GM23248 (cell line): ENCODE measurements at regions not wholly inside any gene's neighbourhood (a gene's known extent, or its start where the extent isn't known, plus 50 kb on each side); places are given as distances from the start of the nearest gene placed in this dataset.
"Not testable (repeated sequence)": the region's sequence is repeated elsewhere in the genome, so short reads cannot be mapped to it uniquely, and the experiment has no call there.

ENCODE experiments used
- DNase-seq: peaks from one replicate; pipeline ENCODE4 v3.0.0-alpha.2; 2015
- H2AFZ ChIP-seq: fragments of 200-600 bp; sonication (generic); 2 replicates; pipeline ENCODE4 v1.6.1; 2016; ENCODE audit warnings: antibody characterized with exemption
- H3F3A ChIP-seq: fragments of 200-600 bp; sonication (generic); 2 replicates; pipeline ENCODE4 v1.6.1; 2016; ENCODE audit warnings: mild to moderate bottlenecking, antibody characterized with exemption, mixed run types; ENCODE audit not compliant: insufficient read depth
- H3K27ac ChIP-seq: fragments of 200-600 bp; sonication (generic); 2 replicates; pipeline ENCODE4 v1.5.1; 2016; ENCODE audit warnings: mild to moderate bottlenecking
- H3K27me3 ChIP-seq: fragments of 200-600 bp; sonication (generic); replicated peaks from 2 replicates; pipeline ENCODE4 v1.6.1; 2016; ENCODE audit warnings: mild to moderate bottlenecking; ENCODE audit not compliant: insufficient read depth
- H3K36me3 ChIP-seq: fragments of 200-600 bp; sonication (generic); 2 replicates; pipeline ENCODE4 v1.6.1; 2016; ENCODE audit warnings: low read depth, mild to moderate bottlenecking
- H3K4me1 ChIP-seq: fragments of 200-600 bp; sonication (generic); 2 replicates; pipeline ENCODE4 v1.6.1; 2016; ENCODE audit warnings: mild to moderate bottlenecking; ENCODE audit not compliant: insufficient read depth
- H3K4me2 ChIP-seq: fragments of 200-600 bp; sonication (generic); one replicate; pipeline ENCODE4 v1.6.1; 2016; ENCODE audit warnings: mild to moderate bottlenecking; ENCODE audit not compliant: unreplicated experiment
- H3K4me3 ChIP-seq: fragments of 200-600 bp; sonication (generic); 2 replicates; pipeline ENCODE4 v1.5.1; 2016; ENCODE audit warnings: mild to moderate bottlenecking
- H3K79me2 ChIP-seq: fragments of 200-600 bp; sonication (generic); 2 replicates; pipeline ENCODE4 v1.6.1; 2016; ENCODE audit warnings: mild to moderate bottlenecking; ENCODE audit not compliant: insufficient read depth
- H3K9ac ChIP-seq: fragments of 200-600 bp; sonication (generic); 2 replicates; pipeline ENCODE4 v1.6.1; 2016; ENCODE audit warnings: mild to moderate bottlenecking
- H3K9me2 ChIP-seq: fragments of 200-600 bp; sonication (generic); 2 replicates; pipeline ENCODE4 v1.6.1; 2016; ENCODE audit warnings: mixed run types, mild to moderate bottlenecking, moderate library complexity; ENCODE audit not compliant: insufficient read depth
- H3K9me3 ChIP-seq: fragments of 200-600 bp; sonication (generic); one replicate; pipeline ENCODE4 v1.6.1; 2017; ENCODE audit warnings: low read depth
- H4K20me1 ChIP-seq: fragments of 200-600 bp; sonication (generic); 2 replicates; pipeline ENCODE4 v1.6.0; 2016; ENCODE audit not compliant: insufficient read depth
- EZH2 ChIP-seq: fragments of 200-600 bp; sonication (generic); IDR thresholded peaks from 2 replicates; pipeline ENCODE4 v1.6.1; 2018; ENCODE audit warnings: antibody characterized with exemption, mild to moderate bottlenecking; ENCODE audit not compliant: insufficient read depth, poor library complexity, severe bottlenecking
- EZH2phosphoT487 ChIP-seq: fragments of 200-600 bp; sonication (generic); IDR thresholded peaks from 2 replicates; pipeline ENCODE4 v1.6.1; 2018; ENCODE audit warnings: antibody characterized with exemption, moderate library complexity, mild to moderate bottlenecking, low read depth; ENCODE audit not compliant: insufficient read depth
- WGBS, 2 experiments: methylation state at CpG; one replicate each; pipeline ENCODE4 v1.1.6; 2015 to 2017; ENCODE audit warnings: low lambda C conversion rate in 2 of 2, low coverage in 1 of 2; ENCODE audit errors: missing lambda C conversion rate in 2 of 2; 5-methylcytosine and 5-hydroxymethylcytosine counted together
- in situ Hi-C: fragments of 300-500 bp; cut with MboI; formaldehyde crosslinking; loops from 2 replicates; pipeline ENCODE4 v1.15.0; 2020

- in situ Hi-C loops = no loop called here
- H3F3A ChIP-seq = no peaks in the 10 kb centered on the region
- no peak overlapping the region for H3K4me3 ChIP-seq
- no peak overlapping the region for H3K27ac ChIP-seq
- no peak overlapping the region for H3K9ac ChIP-seq
- H3K27me3 ChIP-seq = no peaks in the 10 kb centered on the region
- H3K4me2 ChIP-seq = no peak overlapping the region
- DNase-seq = no peak
- H2AFZ ChIP-seq = no peak overlapping the region
- no peaks in the 10 kb centered on the region for H3K4me1 ChIP-seq
- TF ChIP-seq EZH2phosphoT487 = no peak
- TF ChIP-seq EZH2 = no peak
- H4K20me1 ChIP-seq = no peaks in the 10 kb centered on the region
- 20 to 21% methylated on average over 5 of the region's 5 CpGs for WGBS, 2 experiments
- H3K79me2 ChIP-seq = no peaks in the 10 kb centered on the region
- no peaks in the 10 kb centered on the region for H3K36me3 ChIP-seq
- no peaks in the 10 kb centered on the region for H3K9me3 ChIP-seq
- H3K9me2 ChIP-seq = no peaks in the 10 kb centered on the region
These were observed 876.4 kb downstream of the DTWD2 start for GRCh38 chr5:118111956-118112355.

- DNase-seq, H3K9ac ChIP-seq, H3F3A ChIP-seq, H3K27ac ChIP-seq, H3K4me1 ChIP-seq, H2AFZ ChIP-seq, H3K4me2 ChIP-seq, H3K27me3 ChIP-seq, H3K79me2 ChIP-seq, H3K36me3 ChIP-seq, H3K4me3 ChIP-seq, in situ Hi-C loops, H3K9me3 ChIP-seq, H4K20me1 ChIP-seq, H3K9me2 ChIP-seq: not testable (repeated sequence)
- 12 to 15% methylated on average over 3 of the region's 3 CpGs for WGBS, 2 experiments
These were observed 881.1 kb downstream of the DTWD2 start for GRCh38 chr5:118107246-118107645.

- H3K27me3 ChIP-seq = no peaks in the 10 kb centered on the region
- no peaks in the 10 kb centered on the region for H3K9me2 ChIP-seq
- H3K27ac ChIP-seq = no peak overlapping the region
- H3K9me3 ChIP-seq = no peaks in the 10 kb centered on the region
- no peaks in the 10 kb centered on the region for H4K20me1 ChIP-seq
- DNase-seq = no peak
- no peaks in the 10 kb centered on the region for H3K4me1 ChIP-seq
- in situ Hi-C loops = no loop called here
- no peak for TF ChIP-seq EZH2
- TF ChIP-seq EZH2phosphoT487 = no peak
- no peak overlapping the region for H3K9ac ChIP-seq
- H3K79me2 ChIP-seq = no peaks in the 10 kb centered on the region
- H2AFZ ChIP-seq = no peak overlapping the region
- no peaks in the 10 kb centered on the region for H3K36me3 ChIP-seq
- H3K4me2 ChIP-seq = no peak overlapping the region
- H3K4me3 ChIP-seq = no peak overlapping the region
- 33 to 35% methylated on average over 1 of the region's 1 CpG for WGBS, 2 experiments
- H3F3A ChIP-seq = no peaks in the 10 kb centered on the region
These were observed 889.6 kb downstream of the DTWD2 start for GRCh38 chr5:118098716-118099115.

GRCh38 chr5:118095115-118095514 is 893.2 kb downstream of the DTWD2 start:
- Histone ChIP-seq H3K4me3 (no peak overlapping the region), H3F3A (no peaks in the 10 kb centered on the region), H4K20me1 (no peaks in the 10 kb centered on the region), H3K9me3 (no peaks in the 10 kb centered on the region), H3K79me2 (no peaks in the 10 kb centered on the region), H3K9me2 (no peaks in the 10 kb centered on the region), H3K27me3 (no peaks in the 10 kb centered on the region), H3K4me1 (no peaks in the 10 kb centered on the region), H3K4me2 (no peak overlapping the region), H3K36me3 (no peaks in the 10 kb centered on the region), H3K9ac (no peak overlapping the region), H2AFZ (no peak overlapping the region), H3K27ac (no peak overlapping the region)
- DNase-seq = no peak
- TF ChIP-seq EZH2 (no peak), EZH2phosphoT487 (no peak)
- in situ Hi-C loops = no loop called here
- 0 to 1% methylated on average over 2 of the region's 2 CpGs for WGBS, 2 experiments

DNA sequence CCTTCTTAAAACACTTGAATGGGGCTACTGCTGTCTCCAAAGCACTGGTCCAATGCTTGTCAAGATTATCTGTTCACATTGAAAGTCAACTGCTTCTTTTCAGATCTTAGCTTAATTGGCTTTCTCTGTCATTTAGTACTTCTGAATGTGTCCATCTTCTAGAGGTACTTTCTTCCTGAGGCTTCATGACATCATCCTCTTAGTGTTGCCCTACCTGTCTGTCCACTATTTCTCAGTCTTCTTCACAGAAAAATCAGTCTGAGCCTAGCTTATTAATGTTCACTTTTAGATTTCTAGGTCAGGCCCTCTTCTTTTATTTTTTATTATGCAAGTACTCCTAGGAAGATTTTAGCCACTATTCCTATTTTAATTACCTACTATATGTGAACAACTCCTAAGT is 899.9 kb downstream of the DTWD2 start:
- Histone ChIP-seq H3K27ac (no peak overlapping the region), H3F3A (no peaks in the 10 kb centered on the region), H3K9me2 (no peaks in the 10 kb centered on the region), H3K4me2 (no peak overlapping the region), H3K4me3 (no peak overlapping the region), H3K79me2 (no peaks in the 10 kb centered on the region), H3K36me3 (no peaks in the 10 kb centered on the region), H3K9ac (no peak overlapping the region), H4K20me1 (no peaks in the 10 kb centered on the region), H3K27me3 (no peaks in the 10 kb centered on the region), H3K4me1 (no peaks in the 10 kb centered on the region), H2AFZ (no peak overlapping the region), H3K9me3 (no peaks in the 10 kb centered on the region)
- in situ Hi-C loops = no loop called here
- TF ChIP-seq EZH2phosphoT487 (no peak), EZH2 (no peak)
- no peak for DNase-seq
